ENCODE measurements at regions not wholly inside any gene's neighbourhood (a gene's known extent, or its start where the extent isn't known, plus 50 kb on each side); places are given as distances from the start of the nearest gene placed in this dataset.

- no peak for DNase-seq
These were observed 358.3 kb downstream of the SOX9 start for GRCh38 chr17:72479113-72479512.

- DNase-seq: no peak
These were observed 360.8 kb downstream of the SOX9 start for GRCh38 chr17:72481572-72481971.

DNA sequence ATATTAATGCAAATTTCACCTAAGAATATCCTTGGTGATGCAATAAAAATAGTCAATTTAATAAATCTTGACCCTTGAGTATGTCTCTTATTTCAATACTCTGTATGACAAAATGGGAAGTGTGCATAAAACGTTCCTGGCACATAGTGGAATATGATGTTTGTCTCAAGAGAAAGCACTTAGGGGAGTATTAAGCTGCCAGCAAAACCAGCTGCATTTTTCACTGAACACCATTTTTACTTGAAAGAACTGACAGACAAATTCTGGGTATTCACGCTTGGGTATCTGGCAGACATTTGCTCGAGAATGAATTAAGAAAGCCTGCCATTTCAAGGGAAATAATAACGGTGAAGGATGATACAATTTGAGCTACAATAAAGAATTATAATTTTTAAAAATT lies 364.8 kb downstream of the SOX9 start:
- no peak for DNase-seq

GRCh38 chr17:72486806-72487205 lies 366.0 kb downstream of the SOX9 start:
- no peak for DNase-seq

DNA sequence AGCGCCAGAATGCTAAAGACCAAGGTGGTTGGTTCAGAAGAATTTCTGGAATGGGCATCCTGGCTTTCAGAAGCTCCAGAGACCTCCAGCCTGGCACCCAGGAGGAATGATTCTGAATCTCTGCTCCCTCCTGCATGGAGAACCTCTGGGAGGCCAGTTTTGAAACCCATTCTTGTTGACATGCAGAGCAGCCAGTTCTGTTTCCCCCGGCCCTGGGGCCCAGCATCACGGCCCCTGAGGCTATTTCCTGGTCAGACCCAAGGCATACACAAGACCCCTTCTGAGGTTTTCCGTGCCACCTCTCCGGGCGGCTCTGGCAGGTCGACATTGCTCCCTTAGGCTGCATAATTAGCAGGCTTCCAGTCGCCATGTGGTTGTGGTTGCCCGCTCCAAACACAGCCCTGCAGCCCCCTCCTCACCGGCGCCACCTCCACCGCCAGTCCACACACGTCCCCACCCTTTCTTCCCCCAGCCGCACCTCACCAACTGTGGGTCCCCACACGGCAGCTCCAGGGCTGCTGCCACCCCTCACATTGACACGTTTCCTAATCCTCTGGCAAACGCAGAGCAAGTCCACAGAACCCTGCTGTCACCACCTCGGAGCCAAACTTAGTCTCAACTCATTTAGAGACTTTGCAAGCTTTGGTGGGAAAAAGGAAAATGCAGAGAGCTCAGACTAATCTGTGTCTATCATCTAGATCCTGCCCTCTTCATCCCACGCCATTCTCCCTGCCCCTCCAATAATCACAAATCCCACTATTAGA lies 367.1 kb downstream of the SOX9 start:
- DNase-seq: no peak

DNA sequence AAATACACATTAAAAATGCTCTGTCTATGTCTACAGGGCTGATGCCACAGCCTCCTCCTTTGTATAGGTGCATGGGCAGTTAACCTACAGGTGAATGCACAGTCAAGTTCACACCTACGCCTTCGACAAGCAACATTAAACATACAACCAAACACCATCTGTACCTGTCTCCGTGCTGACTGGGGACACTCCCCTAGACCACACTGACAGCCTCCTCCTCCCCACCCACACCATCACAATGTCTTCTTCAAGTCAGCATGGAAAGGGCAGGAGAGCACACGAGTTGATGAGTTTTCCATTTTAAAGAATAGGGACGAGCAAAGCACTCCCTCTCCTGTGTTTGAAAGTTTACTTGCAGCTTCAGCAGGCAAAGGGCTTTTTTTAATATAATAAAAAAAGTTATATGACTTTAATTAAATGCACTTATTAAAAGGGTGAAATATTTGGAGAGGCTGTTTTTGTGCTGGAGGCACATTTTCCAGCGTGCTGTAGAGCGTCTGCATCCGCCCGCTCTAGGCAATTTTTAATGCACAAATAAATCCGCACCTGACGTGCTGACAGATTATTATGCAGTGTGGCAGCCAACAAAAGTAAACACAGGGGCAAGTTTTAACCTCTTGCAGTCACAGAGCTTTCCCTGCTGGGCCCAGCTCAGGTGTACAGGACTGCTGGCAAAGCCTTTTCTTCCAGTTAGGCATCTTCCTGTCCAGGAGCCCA lies 367.9 kb downstream of the SOX9 start:
- DNase-seq: no peak

GRCh38 chr17:72489272-72489641 lies 368.4 kb downstream of the SOX9 start:
- no peak for DNase-seq

DNA sequence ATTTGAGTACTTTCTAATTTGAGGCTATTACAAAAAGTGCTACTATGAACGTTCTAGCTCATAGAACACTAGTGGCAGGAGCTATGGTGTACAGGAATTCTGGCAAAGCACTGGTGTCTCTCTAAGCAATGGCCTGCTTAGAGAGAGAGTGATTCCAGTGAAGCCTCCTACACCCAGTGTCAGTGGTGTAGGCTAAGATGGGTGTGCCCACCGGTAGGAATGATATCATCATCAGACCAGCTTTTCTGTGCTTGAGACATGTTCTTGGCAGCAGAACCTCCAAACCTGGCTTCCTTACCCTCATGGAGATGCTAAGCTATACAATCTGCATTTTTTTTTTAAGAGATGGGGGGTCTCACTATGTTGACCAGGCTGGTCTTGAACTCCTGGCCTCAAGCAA lies 370.3 kb downstream of the SOX9 start:
- no peak for DNase-seq

GRCh38 chr17:72492494-72492893 lies 371.7 kb downstream of the SOX9 start:
- no peak for DNase-seq

- DNase-seq: no peak
These were observed 372.1 kb downstream of the SOX9 start for GRCh38 chr17:72492941-72493340.

GRCh38 chr17:72494566-72494965 lies 373.7 kb downstream of the SOX9 start:
- no peak for DNase-seq

DNA sequence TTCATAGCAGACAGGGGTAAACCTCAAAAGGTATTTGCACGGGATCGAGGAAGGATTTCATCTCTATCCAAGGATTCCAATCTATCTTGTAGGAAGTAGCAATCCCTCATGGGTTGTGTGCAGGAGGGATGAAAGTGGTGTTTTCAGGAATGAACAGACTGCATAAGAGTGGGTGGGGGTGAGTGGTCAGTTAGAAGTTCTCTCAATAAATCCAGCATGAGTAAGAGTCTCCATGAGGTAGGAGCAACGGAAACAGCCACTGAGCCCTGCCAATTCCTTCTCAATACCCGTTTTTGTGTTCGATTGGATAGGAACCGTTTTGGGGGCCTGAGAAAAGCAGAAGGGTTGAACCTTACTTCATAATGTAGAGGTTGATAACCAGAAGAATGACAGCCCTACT lies 375.6 kb downstream of the SOX9 start:
- DNase-seq: no peak

DNA sequence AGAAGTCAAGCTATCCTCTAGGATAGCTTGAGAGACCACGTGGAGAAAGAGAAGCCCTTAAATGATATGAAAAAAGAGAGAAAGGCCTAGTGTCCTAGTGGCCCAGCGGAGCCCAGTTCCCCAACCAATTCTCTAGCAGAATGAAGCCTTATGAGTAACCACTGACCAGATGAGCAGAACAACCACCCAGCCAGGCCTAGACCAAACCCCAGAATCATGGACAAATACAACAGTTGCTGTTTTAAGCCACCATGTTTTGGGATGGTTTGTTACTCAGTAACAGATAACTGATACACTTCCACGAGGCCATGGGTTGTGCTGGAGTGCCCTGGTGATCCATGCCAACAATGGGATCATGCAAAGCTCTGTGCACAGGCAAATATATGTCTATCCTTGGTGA lies 377.1 kb downstream of the SOX9 start:
- DNase-seq: no peak

GRCh38 chr17:72498364-72499210 lies 377.8 kb downstream of the SOX9 start:
- no peak for DNase-seq

- DNase-seq: peak in 1 of 2 experiments; percentile 63
These were observed 380.9 kb downstream of the SOX9 start for GRCh38 chr17:72501404-72502370.

GRCh38 chr17:72502371-72503341 lies 381.8 kb downstream of the SOX9 start:
- no peak for DNase-seq

DNA sequence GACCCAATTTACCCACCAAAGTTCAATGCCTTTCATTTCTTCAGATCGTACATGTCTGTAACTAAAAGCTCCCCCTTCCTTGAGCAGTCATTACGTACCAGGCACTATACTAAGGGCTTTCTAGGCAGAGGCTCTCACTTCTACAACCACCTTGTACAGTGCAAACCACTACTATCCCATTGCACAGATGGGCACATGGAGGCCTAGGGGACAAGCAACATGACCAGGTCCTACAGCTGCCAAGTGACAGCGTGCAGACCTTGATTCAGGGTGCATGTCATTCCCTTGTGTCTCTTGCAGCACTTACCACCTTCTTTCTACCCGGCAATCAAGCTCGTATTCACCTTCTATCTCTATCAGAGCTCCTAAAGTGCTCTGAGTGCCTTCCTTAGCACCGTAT lies 382.7 kb downstream of the SOX9 start:
- no peak for DNase-seq

DNA sequence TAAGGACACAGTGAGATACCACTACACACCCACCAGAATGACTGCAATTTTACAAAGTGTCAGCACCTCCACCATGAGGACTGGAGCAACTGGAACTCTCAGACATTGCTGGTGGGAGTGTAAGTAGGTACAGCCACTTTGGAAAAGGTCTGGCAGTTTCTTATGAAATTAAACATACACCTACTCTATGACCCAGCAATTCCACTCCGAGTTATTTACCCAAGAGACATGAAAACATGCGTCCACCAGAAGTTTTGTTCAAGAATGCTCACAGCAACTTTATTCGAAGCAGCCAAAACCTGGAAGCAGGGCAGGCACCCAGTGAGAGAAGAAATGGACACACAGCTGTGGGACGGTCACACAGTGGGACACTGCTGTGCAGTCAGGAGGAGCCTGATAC lies 384.0 kb downstream of the SOX9 start:
- no peak for DNase-seq

- DNase-seq: no peak
These were observed 386.0 kb downstream of the SOX9 start for GRCh38 chr17:72506773-72507172.

- no peak for DNase-seq
These were observed 386.6 kb downstream of the SOX9 start for GRCh38 chr17:72507370-72507769.

- no peak for DNase-seq
These were observed 389.7 kb downstream of the SOX9 start for GRCh38 chr17:72510351-72511016.

All from NCI-H446 (cell line).